SK-N-SH treated with all-trans-retinoic acid at 6 μM for 48 hours (cell line): ENCODE measurements at regions not wholly inside any gene's neighbourhood (a gene's known extent, or its start where the extent isn't known, plus 50 kb on each side); places are given as distances from the start of the nearest gene placed in this dataset.

Source experiments
- CSDC2 ChIP-seq: fragments of 250-450 bp; sonication (Bioruptor Pico); IDR thresholded peaks from 2 replicates; pipeline ENCODE4 v1.5.0; 2020; ENCODE audit warnings: mild to moderate bottlenecking, moderate library complexity
- CSRNP3 ChIP-seq: fragments of 250-450 bp; sonication (Bioruptor Pico); IDR thresholded peaks from 2 replicates; pipeline ENCODE4 v1.5.1; 2021; ENCODE audit warnings: mild to moderate bottlenecking, moderate library complexity

DNA sequence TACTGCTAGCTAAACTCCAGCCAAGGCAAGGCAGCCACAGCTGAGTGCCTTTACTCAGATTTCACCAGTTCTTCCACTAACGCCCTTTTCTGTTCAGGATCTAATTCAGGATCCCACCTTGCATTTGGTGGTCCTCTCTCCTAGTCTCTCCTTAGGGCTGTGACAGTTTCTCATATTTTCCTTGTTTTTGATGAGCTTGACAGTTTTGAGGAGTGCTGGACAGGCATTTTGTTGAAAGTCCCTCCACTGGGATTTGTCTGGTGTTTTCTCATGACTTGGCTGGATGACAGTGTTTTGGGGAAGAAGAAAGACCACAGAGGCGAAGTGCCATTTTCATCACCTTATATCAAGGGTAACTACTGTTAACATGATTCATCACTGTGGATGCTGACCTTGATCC, 162.3 kb upstream of the TSC22D1 start:
- TF ChIP-seq CSRNP3 (CRISPR knock-in tag) (no peak), CSDC2 (no peak)
